Osteoblast (primary cell): ENCODE measurements at regions not wholly inside any gene's neighbourhood (a gene's known extent, or its start where the extent isn't known, plus 50 kb on each side); places are given as distances from the start of the nearest gene placed in this dataset.

Experiments
- DNase-seq: peaks from one replicate; pipeline ENCODE4 v3.0.0; 2011; ENCODE audit warnings: low spot score, mixed read lengths; ENCODE audit not compliant: insufficient read length; ENCODE audit errors: missing footprints
- H2AFZ ChIP-seq: 2 replicates; pipeline ENCODE4 v1.6.0; 2011; ENCODE audit warnings: mild to moderate bottlenecking, low read length
- H3K27ac ChIP-seq: 2 replicates; pipeline ENCODE4 v1.5.1; 2011; ENCODE audit warnings: mild to moderate bottlenecking, low read depth, low read length, moderate library complexity
- H3K27me3 ChIP-seq: 2 replicates; pipeline ENCODE4 v1.6.0; 2012; ENCODE audit warnings: mild to moderate bottlenecking, control low read depth, inconsistent platforms, low read length, moderate library complexity; ENCODE audit not compliant: insufficient read depth
- H3K36me3 ChIP-seq: 2 replicates; pipeline ENCODE4 v1.5.1; 2011; ENCODE audit warnings: mild to moderate bottlenecking, low read length, control low read depth, moderate library complexity; ENCODE audit not compliant: insufficient read depth
- H3K4me1 ChIP-seq: 2 replicates; pipeline ENCODE4 v1.5.1; 2011; ENCODE audit warnings: mild to moderate bottlenecking, low read length, control low read depth, moderate library complexity; ENCODE audit not compliant: insufficient read depth
- H3K4me2 ChIP-seq: 2 replicates; pipeline ENCODE4 v1.6.0; 2011; ENCODE audit warnings: mild to moderate bottlenecking, low read length; ENCODE audit not compliant: insufficient read depth
- H3K4me3 ChIP-seq: fragments of 200-600 bp; sonication (generic); 3 replicates; pipeline ENCODE4 v1.5.1; 2012; ENCODE audit warnings: mild to moderate bottlenecking, low read length, inconsistent platforms; ENCODE audit not compliant: insufficient read depth
- H3K79me2 ChIP-seq: 2 replicates; pipeline ENCODE4 v1.6.0; 2012; ENCODE audit warnings: mild to moderate bottlenecking, low read length, control low read depth, inconsistent platforms; ENCODE audit not compliant: insufficient read depth
- H3K9me3 ChIP-seq: 2 replicates; pipeline ENCODE4 v1.5.1; 2011; ENCODE audit warnings: low read depth, low read length, control low read depth
- H4K20me1 ChIP-seq: 2 replicates; pipeline ENCODE4 v1.6.0; 2012; ENCODE audit warnings: mild to moderate bottlenecking, low read length, control low read depth; ENCODE audit not compliant: insufficient read depth
- CTCF ChIP-seq: IDR thresholded peaks from 2 replicates; pipeline ENCODE4 v1.5.1; 2011; ENCODE audit warnings: mild to moderate bottlenecking, low read depth, low read length, moderate library complexity; ENCODE audit errors: extremely low read depth

DNA sequence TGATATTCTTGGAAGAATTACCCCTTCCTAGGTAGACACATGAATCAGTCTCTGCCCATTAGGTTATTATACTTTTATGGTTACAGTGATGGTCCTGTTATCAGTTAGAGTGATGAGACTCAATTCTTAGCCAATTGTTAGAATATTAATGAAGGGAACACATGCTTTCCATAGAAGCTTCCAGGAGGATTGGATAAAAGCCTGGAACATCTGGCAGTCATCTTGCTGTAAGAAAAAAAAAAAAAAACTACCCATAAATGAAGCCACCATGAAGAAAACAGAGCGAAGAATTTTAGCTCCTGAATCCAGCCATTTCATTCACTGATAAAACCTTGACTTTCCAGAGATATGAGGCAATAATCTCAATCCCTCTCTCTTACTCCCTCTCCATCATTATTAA, 262.5 kb upstream of the GRIN3A start:
- Histone ChIP-seq H4K20me1 (no peaks in the 10 kb centered on the region), H3K36me3 (no peaks in the 10 kb centered on the region), H3K27ac (no peak overlapping the region), H2AFZ (no peak overlapping the region), H3K4me3 (no peak overlapping the region), H3K9me3 (peaks cover 4% of the 10 kb centered on the region), H3K27me3 (no peaks in the 10 kb centered on the region), H3K4me2 (no peak overlapping the region), H3K4me1 (no peaks in the 10 kb centered on the region), H3K79me2 (no peaks in the 10 kb centered on the region)
- no peak for TF ChIP-seq CTCF
- DNase-seq: no peak

DNA sequence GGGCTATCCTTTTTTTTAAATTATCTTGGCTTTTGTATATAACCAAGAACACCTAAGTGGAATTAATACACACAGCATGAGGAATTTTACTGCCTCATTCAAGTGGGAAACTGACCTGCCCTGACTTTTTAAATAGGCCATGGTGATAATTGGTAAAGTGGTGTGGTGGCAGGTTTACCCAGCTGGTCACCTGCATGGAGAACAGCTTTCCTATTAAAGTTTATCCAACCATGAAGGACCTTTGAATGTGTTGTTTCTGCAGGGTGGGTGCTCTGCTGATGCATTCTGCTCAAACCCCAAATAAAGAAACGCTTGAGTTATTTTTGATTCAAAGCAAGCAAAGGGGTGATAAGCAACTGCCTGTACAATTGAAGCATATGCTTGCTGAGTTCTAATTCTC, 261.0 kb upstream of the GRIN3A start:
- H3K79me2 ChIP-seq: no peaks in the 10 kb centered on the region
- TF ChIP-seq CTCF: no peak
- no peaks in the 10 kb centered on the region for H3K27me3 ChIP-seq
- no peaks in the 10 kb centered on the region for H3K36me3 ChIP-seq
- no peak for DNase-seq
- no peak overlapping the region for H2AFZ ChIP-seq
- H3K27ac ChIP-seq: no peak overlapping the region
- no peaks in the 10 kb centered on the region for H3K4me1 ChIP-seq
- no peak overlapping the region for H3K4me2 ChIP-seq
- H3K4me3 ChIP-seq: no peak overlapping the region
- peaks cover 4% of the 10 kb centered on the region for H3K9me3 ChIP-seq
- no peaks in the 10 kb centered on the region for H4K20me1 ChIP-seq

DNA sequence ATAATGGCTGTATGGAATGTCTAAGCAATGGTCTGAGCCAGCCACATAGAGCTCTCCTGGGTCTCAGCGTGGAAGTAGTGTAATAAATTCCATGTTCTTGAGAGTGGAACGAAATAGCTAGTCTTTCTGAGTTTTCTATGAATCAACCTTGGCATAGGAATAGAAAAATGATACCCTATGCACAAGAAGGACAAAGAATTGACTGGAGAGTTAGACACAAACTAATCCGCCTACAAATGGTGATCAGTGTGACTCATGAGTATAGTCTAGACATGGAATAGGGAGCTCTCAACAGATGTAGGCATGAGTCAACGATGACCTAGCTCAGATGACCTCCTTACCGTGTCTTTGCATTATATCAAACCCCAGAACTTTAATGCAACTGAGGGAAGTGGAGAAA, 256.8 kb upstream of the GRIN3A start:
- Histone ChIP-seq H3K36me3 (no peaks in the 10 kb centered on the region), H3K4me1 (no peaks in the 10 kb centered on the region), H3K9me3 (no peaks in the 10 kb centered on the region), H3K27me3 (no peaks in the 10 kb centered on the region), H3K79me2 (no peaks in the 10 kb centered on the region), H4K20me1 (no peaks in the 10 kb centered on the region), H3K4me3 (no peak overlapping the region), H3K4me2 (no peak overlapping the region), H2AFZ (no peak overlapping the region), H3K27ac (no peak overlapping the region)
- TF ChIP-seq CTCF: no peak
- DNase-seq: no peak

- Histone ChIP-seq H3K9me3 (no peaks in the 10 kb centered on the region), H3K4me3 (no peak overlapping the region), H4K20me1 (no peaks in the 10 kb centered on the region), H3K4me1 (no peaks in the 10 kb centered on the region), H3K4me2 (no peak overlapping the region), H3K27me3 (no peaks in the 10 kb centered on the region), H3K27ac (no peak overlapping the region), H3K36me3 (no peaks in the 10 kb centered on the region), H2AFZ (no peak overlapping the region), H3K79me2 (no peaks in the 10 kb centered on the region)
- no peak for TF ChIP-seq CTCF
- no peak for DNase-seq
Observed at GRCh38 chr9:101993771-101994170, 255.3 kb upstream of the GRIN3A start.
